Keratinocyte (primary cell): ENCODE measurements at regions not wholly inside any gene's neighbourhood (a gene's known extent, or its start where the extent isn't known, plus 50 kb on each side); places are given as distances from the start of the nearest gene placed in this dataset.

ENCODE experiments used
- DNase-seq: peaks from one replicate; pipeline ENCODE4 v3.0.0-alpha.2; 2011; ENCODE audit warnings: low read depth, missing footprints, low spot score
- FAIRE-seq: peaks from 2 replicates; lab custom pipeline; 2011; peaks lifted over from hg19 to GRCh38; lab: Jason Lieb, UNC
- H2AFZ ChIP-seq: 2 replicates; pipeline ENCODE4 v1.6.0; 2012; ENCODE audit warnings: low read length, control low read depth, inconsistent platforms; ENCODE audit not compliant: control insufficient read depth
- H3K27ac ChIP-seq: 2 replicates; pipeline ENCODE4 v1.5.1; 2011; ENCODE audit warnings: low read length; ENCODE audit not compliant: control insufficient read depth, insufficient read depth
- H3K27me3 ChIP-seq: 3 replicates; pipeline ENCODE4 v1.6.0; 2011; ENCODE audit warnings: low read length; ENCODE audit not compliant: control insufficient read depth, insufficient read depth; ENCODE audit errors: extremely low read depth
- H3K36me3 ChIP-seq, 2 experiments: 2 replicates in 1 of 2; 3 replicates in 1 of 2; pipeline ENCODE4 v1.5.1; 2011; ENCODE audit warnings: low read length in 2 of 2, mild to moderate bottlenecking in 1 of 2; ENCODE audit not compliant: control insufficient read depth in 2 of 2, insufficient read depth in 2 of 2; ENCODE audit errors: extremely low read depth in 1 of 2
- H3K4me1 ChIP-seq: 3 replicates; pipeline ENCODE4 v1.5.1; 2011; ENCODE audit warnings: low read length; ENCODE audit not compliant: control insufficient read depth, insufficient read depth; ENCODE audit errors: extremely low read depth
- H3K4me2 ChIP-seq: 3 replicates; pipeline ENCODE4 v1.6.0; 2011; ENCODE audit warnings: low read depth, low read length; ENCODE audit not compliant: control insufficient read depth, insufficient read depth; ENCODE audit errors: extremely low read depth
- H3K4me3 ChIP-seq, 3 experiments: fragments of 200-600 bp in 1 of 3; sonication (generic) in 1 of 3; 2 replicates in 2 of 3; 3 replicates in 1 of 3; pipeline ENCODE4 v1.5.1; 2011 to 2016; ENCODE audit warnings: low read length in 3 of 3, mild to moderate bottlenecking in 3 of 3, control low read depth in 2 of 3, inconsistent platforms in 1 of 3, low read depth in 1 of 3, mixed read lengths in 1 of 3, mixed run types in 1 of 3, moderate library complexity in 1 of 3; ENCODE audit not compliant: control insufficient read depth in 2 of 3, insufficient read depth in 2 of 3; ENCODE audit errors: extremely low read depth in 1 of 3
- H3K79me2 ChIP-seq: 2 replicates; pipeline ENCODE4 v1.6.0; 2012; ENCODE audit warnings: low read length; ENCODE audit not compliant: control insufficient read depth, insufficient read depth
- H3K9ac ChIP-seq: 3 replicates; pipeline ENCODE4 v1.6.0; 2011; ENCODE audit warnings: low read length; ENCODE audit not compliant: control insufficient read depth, insufficient read depth; ENCODE audit errors: extremely low read depth
- H3K9me1 ChIP-seq: 3 replicates; pipeline ENCODE4 v1.6.0; 2011; ENCODE audit warnings: low read length; ENCODE audit not compliant: control insufficient read depth, insufficient read depth; ENCODE audit errors: extremely low read depth
- H3K9me3 ChIP-seq: 2 replicates; pipeline ENCODE4 v1.5.1; 2012; ENCODE audit warnings: low read depth, low read length; ENCODE audit not compliant: control insufficient read depth
- H4K20me1 ChIP-seq: 3 replicates; pipeline ENCODE4 v1.6.0; 2011; ENCODE audit warnings: low read length; ENCODE audit not compliant: control insufficient read depth, insufficient read depth; ENCODE audit errors: extremely low read depth
- EZH2 ChIP-seq: IDR thresholded peaks from one replicate; pipeline ENCODE4 v1.6.1; 2012; ENCODE audit warnings: inconsistent platforms, mild to moderate bottlenecking, low read length, moderate library complexity
- dilution Hi-C: fragments of 300-500 bp; cut with MboI; formaldehyde crosslinking; loops from one replicate; pipeline ENCODE4 v1.7.0; 2020; ENCODE audit warnings: low sequenced_read_pairs; ENCODE audit not compliant: extremely low pct_ligation_motif_present
- TF ChIP-seq, protein P1 (sequence below), 3 experiments: IDR thresholded peaks in 1 of 3; conservative IDR thresholded peaks in 1 of 3; optimal IDR thresholded peaks in 1 of 3; 2 replicates in 2 of 3; 3 replicates in 1 of 3; pipeline versions ENCODE3 to v1.5.1; 2011; ENCODE audit warnings: low read length in 3 of 3, mild to moderate bottlenecking in 3 of 3, moderate library complexity in 2 of 3, control low read depth in 1 of 3, inconsistent platforms in 1 of 3; ENCODE audit not compliant: insufficient read depth in 2 of 3; ENCODE audit errors: extremely low read depth in 1 of 3

DNA sequence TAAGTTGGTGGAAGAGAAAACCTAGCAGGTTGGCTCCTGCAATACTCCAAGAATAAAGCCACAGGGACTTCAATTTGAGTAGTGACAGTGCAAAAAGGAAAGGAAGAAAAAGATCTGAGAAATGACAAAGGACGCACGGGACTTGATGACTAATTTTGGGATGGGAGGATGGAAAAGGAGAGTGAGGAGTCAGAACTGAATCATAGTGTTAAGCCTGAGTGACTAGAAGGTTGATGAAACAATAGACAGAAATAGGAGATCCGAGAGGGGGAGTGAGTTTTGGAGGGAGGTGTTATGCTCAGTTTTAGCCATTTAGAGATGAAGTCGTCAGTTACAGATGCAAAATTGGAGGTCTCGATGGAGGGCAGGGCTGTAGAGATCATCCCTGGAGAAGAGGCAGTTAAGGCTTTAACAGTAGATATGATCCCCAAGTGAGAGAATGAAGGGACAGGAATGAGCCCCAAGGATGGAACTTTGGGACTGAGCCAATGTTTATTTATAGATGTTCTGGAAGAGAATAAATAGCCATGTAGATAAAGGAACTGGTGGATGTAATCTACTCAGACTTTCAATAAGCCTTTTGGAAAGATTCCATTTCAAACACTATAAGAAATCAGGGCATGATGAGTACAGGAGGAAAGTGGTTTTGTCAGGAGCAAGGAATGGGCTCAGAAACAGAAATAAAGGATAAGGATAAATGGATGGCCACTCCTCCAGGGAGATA lies 108.9 kb upstream of the NCAM1 start:
- peak overlapping the region; percentile 32 for H3K4me2 ChIP-seq
- no peaks in the 10 kb centered on the region for H3K27me3 ChIP-seq
- peaks cover 7% of the 10 kb centered on the region for H3K4me1 ChIP-seq
- H3K9ac ChIP-seq, result no peak overlapping the region
- no peaks in the 10 kb centered on the region for H3K36me3 ChIP-seq
- no peaks in the 10 kb centered on the region for H3K9me1 ChIP-seq
- TF ChIP-seq, protein P1, sequence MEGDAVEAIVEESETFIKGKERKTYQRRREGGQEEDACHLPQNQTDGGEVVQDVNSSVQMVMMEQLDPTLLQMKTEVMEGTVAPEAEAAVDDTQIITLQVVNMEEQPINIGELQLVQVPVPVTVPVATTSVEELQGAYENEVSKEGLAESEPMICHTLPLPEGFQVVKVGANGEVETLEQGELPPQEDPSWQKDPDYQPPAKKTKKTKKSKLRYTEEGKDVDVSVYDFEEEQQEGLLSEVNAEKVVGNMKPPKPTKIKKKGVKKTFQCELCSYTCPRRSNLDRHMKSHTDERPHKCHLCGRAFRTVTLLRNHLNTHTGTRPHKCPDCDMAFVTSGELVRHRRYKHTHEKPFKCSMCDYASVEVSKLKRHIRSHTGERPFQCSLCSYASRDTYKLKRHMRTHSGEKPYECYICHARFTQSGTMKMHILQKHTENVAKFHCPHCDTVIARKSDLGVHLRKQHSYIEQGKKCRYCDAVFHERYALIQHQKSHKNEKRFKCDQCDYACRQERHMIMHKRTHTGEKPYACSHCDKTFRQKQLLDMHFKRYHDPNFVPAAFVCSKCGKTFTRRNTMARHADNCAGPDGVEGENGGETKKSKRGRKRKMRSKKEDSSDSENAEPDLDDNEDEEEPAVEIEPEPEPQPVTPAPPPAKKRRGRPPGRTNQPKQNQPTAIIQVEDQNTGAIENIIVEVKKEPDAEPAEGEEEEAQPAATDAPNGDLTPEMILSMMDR (optimal IDR thresholded peaks at IDR 0.05 in 1 of 3, IDR thresholded peaks at IDR 0.05 in 1 of 3, conservative IDR thresholded peaks at IDR 0.05 in 1 of 3; ENCODE audit: extremely low read depth in 1 of 3, insufficient read depth in 2 of 3, low read length in 3 of 3), result no peak
- no peak for TF ChIP-seq EZH2
- no peak for FAIRE-seq
- no peak overlapping the region for H2AFZ ChIP-seq
- no peak overlapping the region for H3K27ac ChIP-seq
- dilution Hi-C loops, result no loop called here
- H3K79me2 ChIP-seq, result no peaks in the 10 kb centered on the region
- no peaks in the 10 kb centered on the region for H3K9me3 ChIP-seq
- DNase-seq, result no peak
- H3K4me3 ChIP-seq, result no peak overlapping the region
- no peaks in the 10 kb centered on the region for H4K20me1 ChIP-seq

DNA sequence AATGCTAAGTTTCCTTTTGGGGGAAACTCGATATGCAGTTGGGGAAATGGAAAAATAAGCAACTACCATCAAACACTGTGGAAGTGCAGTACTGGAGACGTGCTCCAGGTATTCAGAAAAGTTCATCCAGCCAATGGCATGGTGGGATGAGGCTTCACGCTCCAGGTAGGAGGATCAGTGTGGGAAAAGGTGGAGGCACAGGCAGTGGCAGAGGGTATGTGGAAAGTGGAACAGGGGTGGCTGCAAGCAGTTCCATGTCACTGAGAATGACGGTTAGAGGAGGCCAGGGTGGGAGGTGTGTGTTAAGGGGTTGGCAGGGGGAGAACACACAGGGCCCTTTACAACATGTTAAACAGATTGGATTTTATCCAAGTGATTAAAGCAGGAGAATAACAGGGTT lies 105.1 kb upstream of the NCAM1 start:
- Histone ChIP-seq H3K9ac (no peak overlapping the region), H4K20me1 (no peaks in the 10 kb centered on the region), H3K79me2 (no peaks in the 10 kb centered on the region), H3K4me1 (peaks cover 7% of the 10 kb centered on the region), H3K9me1 (no peaks in the 10 kb centered on the region), H3K4me2 (no peak overlapping the region), H3K27ac (no peak overlapping the region), H3K27me3 (no peaks in the 10 kb centered on the region), H3K4me3 (no peak overlapping the region), H3K9me3 (no peaks in the 10 kb centered on the region), H2AFZ (no peak overlapping the region), H3K36me3 (no peaks in the 10 kb centered on the region)
- TF ChIP-seq, protein P1 (optimal IDR thresholded peaks at IDR 0.05 in 1 of 3, IDR thresholded peaks at IDR 0.05 in 1 of 3, conservative IDR thresholded peaks at IDR 0.05 in 1 of 3; ENCODE audit: extremely low read depth in 1 of 3, insufficient read depth in 2 of 3, low read length in 3 of 3), result no peak
- TF ChIP-seq EZH2, result no peak
- DNase-seq, result no peak
- dilution Hi-C loops, result no loop called here
- no peak for FAIRE-seq
